H9 (cell line): ENCODE measurements at regions not wholly inside any gene's neighbourhood (a gene's known extent, or its start where the extent isn't known, plus 50 kb on each side); places are given as distances from the start of the nearest gene placed in this dataset.

Experiments used
- DNase-seq: peaks from one replicate; pipeline ENCODE4 v3.0.0-alpha.2; 2017
- H2AFZ ChIP-seq: one replicate; pipeline ENCODE4 v1.6.1; 2013; ENCODE audit warnings: mild to moderate bottlenecking, low read length, control low read depth, moderate library complexity
- H2AK5ac ChIP-seq: 2 replicates; pipeline ENCODE4 v1.6.1; 2013; ENCODE audit warnings: low read length, control low read depth, mixed read lengths; ENCODE audit not compliant: insufficient read length
- H2BK120ac ChIP-seq: one replicate; pipeline ENCODE4 v1.6.1; 2013; ENCODE audit warnings: low read depth, mild to moderate bottlenecking, low read length, control low read depth, inconsistent platforms; ENCODE audit not compliant: poor library complexity, severe bottlenecking
- H2BK12ac ChIP-seq: 2 replicates; pipeline ENCODE4 v1.6.1; 2013; ENCODE audit warnings: low read length, control low read depth, mixed read lengths, low read depth; ENCODE audit not compliant: insufficient read length
- H2BK15ac ChIP-seq: 2 replicates; pipeline ENCODE4 v1.6.1; 2013; ENCODE audit warnings: low read depth, low read length, control low read depth
- H2BK20ac ChIP-seq: one replicate; pipeline ENCODE4 v1.6.1; 2013; ENCODE audit warnings: low read depth, mild to moderate bottlenecking, low read length, control low read depth, inconsistent platforms; ENCODE audit not compliant: poor library complexity, severe bottlenecking
- H2BK5ac ChIP-seq: 2 replicates; pipeline ENCODE4 v1.6.1; 2013; ENCODE audit warnings: low read length, control low read depth, mixed read lengths; ENCODE audit not compliant: insufficient read length
- H3K14ac ChIP-seq: 2 replicates; pipeline ENCODE4 v1.6.1; 2013; ENCODE audit warnings: low read length, control low read depth; ENCODE audit not compliant: insufficient read depth
- H3K18ac ChIP-seq: 2 replicates; pipeline ENCODE4 v1.6.1; 2013; ENCODE audit warnings: low read depth, mild to moderate bottlenecking, mixed read lengths, low read length, control low read depth; ENCODE audit not compliant: insufficient read length
- H3K23ac ChIP-seq: 2 replicates; pipeline ENCODE4 v1.6.1; 2013; ENCODE audit warnings: low read length, control low read depth, mixed read lengths, low read depth; ENCODE audit not compliant: insufficient read length
- H3K23me2 ChIP-seq: 2 replicates; pipeline ENCODE4 v1.6.1; 2013; ENCODE audit warnings: low read depth, mild to moderate bottlenecking, mixed read lengths, low read length, control low read depth; ENCODE audit not compliant: insufficient read length, poor library complexity, severe bottlenecking
- H3K27ac ChIP-seq: 2 replicates; pipeline ENCODE4 v1.5.1; 2013; ENCODE audit warnings: low read length, control low read depth, mixed read lengths, low read depth; ENCODE audit not compliant: insufficient read length
- H3K27me3 ChIP-seq: 2 replicates; pipeline ENCODE4 v1.6.1; 2013; ENCODE audit warnings: low read length, control low read depth, inconsistent platforms; ENCODE audit not compliant: insufficient read depth
- H3K4ac ChIP-seq: 2 replicates; pipeline ENCODE4 v1.6.1; 2013; ENCODE audit warnings: low read depth, mild to moderate bottlenecking, control low read depth, inconsistent platforms, low read length, moderate library complexity
- H3K4me1 ChIP-seq: 2 replicates; pipeline ENCODE4 v1.6.1; 2013; ENCODE audit warnings: low read length, control low read depth, inconsistent platforms; ENCODE audit not compliant: insufficient read depth
- H3K4me2 ChIP-seq: 2 replicates; pipeline ENCODE4 v1.6.1; 2013; ENCODE audit warnings: low read length, control low read depth, mixed read lengths; ENCODE audit not compliant: insufficient read length, insufficient read depth
- H3K56ac ChIP-seq: 2 replicates; pipeline ENCODE4 v1.6.1; 2013; ENCODE audit warnings: low read depth, mild to moderate bottlenecking, mixed read lengths, low read length, control low read depth; ENCODE audit not compliant: insufficient read length
- H3K79me1 ChIP-seq: 2 replicates; pipeline ENCODE4 v1.6.1; 2013; ENCODE audit warnings: low read depth, mild to moderate bottlenecking, moderate library complexity, low read length, control low read depth, inconsistent platforms; ENCODE audit not compliant: insufficient read depth, poor library complexity, severe bottlenecking
- H3K79me2 ChIP-seq: 2 replicates; pipeline ENCODE4 v1.6.1; 2013; ENCODE audit warnings: low read length, control low read depth, inconsistent platforms; ENCODE audit not compliant: insufficient read depth
- H3K9ac ChIP-seq: 2 replicates; pipeline ENCODE4 v1.6.1; 2013; ENCODE audit warnings: low read length, control low read depth, mixed read lengths; ENCODE audit not compliant: insufficient read length; ENCODE audit errors: extremely low read depth
- H3K9me3 ChIP-seq: one replicate; pipeline ENCODE4 v1.6.1; 2013; ENCODE audit warnings: low read depth, low read length, inconsistent platforms; ENCODE audit not compliant: control insufficient read depth
- H3T11ph ChIP-seq: one replicate; pipeline ENCODE4 v1.6.1; 2013; ENCODE audit warnings: mild to moderate bottlenecking, low read length, control low read depth, inconsistent platforms
- H4K20me1 ChIP-seq: one replicate; pipeline ENCODE4 v1.6.1; 2013; ENCODE audit not compliant: control insufficient read depth, insufficient read length, insufficient read depth
- H4K5ac ChIP-seq: 2 replicates; pipeline ENCODE4 v1.6.1; 2013; ENCODE audit warnings: low read depth, mild to moderate bottlenecking, mixed read lengths, low read length, control low read depth; ENCODE audit not compliant: insufficient read length
- H4K8ac ChIP-seq: replicated peaks from 2 replicates; pipeline ENCODE4 v1.6.1; 2013; ENCODE audit warnings: low read length, control low read depth, mixed read lengths, low read depth; ENCODE audit not compliant: insufficient read length
- H4K91ac ChIP-seq: 2 replicates; pipeline ENCODE4 v1.6.1; 2013; ENCODE audit warnings: low read depth, mild to moderate bottlenecking, moderate library complexity, mixed read lengths, low read length, control low read depth; ENCODE audit not compliant: insufficient read length
- H3K27ac Mint-ChIP-seq, 3 experiments: 2 replicates in 2 of 3; 3 replicates in 1 of 3; pipeline ENCODE4 v1.8.0; 2020 to 2021; ENCODE audit warnings: mixed read lengths in 3 of 3, mild to moderate bottlenecking in 1 of 3, moderate library complexity in 1 of 3
- H3K27me3 Mint-ChIP-seq: 2 replicates; pipeline ENCODE4 v1.8.0; 2021; ENCODE audit warnings: low read depth, mild to moderate bottlenecking, moderate library complexity, mixed read lengths
- H3K36me3 Mint-ChIP-seq, 3 experiments: 2 replicates in 2 of 3; 3 replicates in 1 of 3; pipeline ENCODE4 v1.8.0; 2020 to 2021; ENCODE audit warnings: low read depth in 3 of 3, mixed read lengths in 3 of 3; ENCODE audit not compliant: insufficient read depth in 1 of 3
- H3K4me1 Mint-ChIP-seq, 2 experiments: 2 replicates each; pipeline ENCODE4 v1.8.0; 2020; ENCODE audit warnings: mixed read lengths in 2 of 2
- H3K4me3 Mint-ChIP-seq, 2 experiments: 2 replicates in 1 of 2; 3 replicates in 1 of 2; pipeline ENCODE4 v1.8.0; 2020 to 2021; ENCODE audit warnings: mild to moderate bottlenecking in 2 of 2, mixed read lengths in 2 of 2, moderate library complexity in 1 of 2
- H3K9me3 Mint-ChIP-seq, 2 experiments: 2 replicates in 1 of 2; 3 replicates in 1 of 2; pipeline ENCODE4 v1.8.0; 2020; ENCODE audit warnings: mild to moderate bottlenecking in 2 of 2, mixed read lengths in 2 of 2, moderate library complexity in 1 of 2
- CTCF ChIP-seq: fragments of 200-600 bp; sonication (generic); conservative IDR thresholded peaks from 3 replicates; pipeline ENCODE4 v1.8.0; 2021; ENCODE audit warnings: antibody characterized with exemption, mild to moderate bottlenecking
- WGBS: extraction: QIAGEN DNeasy Blood & Tissue Kit; methylation state at CpG from one replicate; pipeline ENCODE4 v1.1.7; 2013; ENCODE audit warnings: missing lambda C conversion rate, low lambda C conversion rate, mixed read lengths; ENCODE audit not compliant: insufficient read length; ENCODE audit errors: extremely low coverage; 5-methylcytosine and 5-hydroxymethylcytosine counted together

GRCh38 chr7:130917669-130918128 is 183.7 kb upstream of the KLF14 start:
- TF ChIP-seq CTCF: no peak
- no peaks in the 10 kb centered on the region for H3K9me3 ChIP-seq
- no peak overlapping the region for H2BK12ac ChIP-seq
- no peak overlapping the region for H3K4ac ChIP-seq
- H3K9me3 Mint-ChIP-seq: no peaks in the 10 kb centered on the region
- no peak overlapping the region for H3K14ac ChIP-seq
- no peak overlapping the region for H2BK20ac ChIP-seq
- H3K9ac ChIP-seq: no peak overlapping the region
- H3K18ac ChIP-seq: no peak overlapping the region
- H4K5ac ChIP-seq: no peak overlapping the region
- H3K56ac ChIP-seq: no peak overlapping the region
- H3K79me1 ChIP-seq: no peaks in the 10 kb centered on the region
- no peaks in the 10 kb centered on the region for H3K27me3 Mint-ChIP-seq
- no peak overlapping the region for H3K23ac ChIP-seq
- H4K8ac ChIP-seq: no peak overlapping the region
- peaks cover 14% of the 10 kb centered on the region; the same call in 1 of the 2 replicates for H3K4me1 ChIP-seq
- H2BK15ac ChIP-seq: no peak overlapping the region
- no peak overlapping the region for H3K4me2 ChIP-seq
- H2AK5ac ChIP-seq: no peak overlapping the region
- no peak overlapping the region for H2BK5ac ChIP-seq
- no peak for DNase-seq
- no peak overlapping the region for H3K27ac ChIP-seq
- H3K36me3 Mint-ChIP-seq: no peaks in the 10 kb centered on the region
- no peaks in the 10 kb centered on the region for H3K79me2 ChIP-seq
- no peak overlapping the region for H2AFZ ChIP-seq
- H3K4me1 Mint-ChIP-seq: peaks cover 55 to 59% of the 10 kb centered on the region in 2 experiments
- no peaks in the 10 kb centered on the region for H3K23me2 ChIP-seq
- no peak overlapping the region for H2BK120ac ChIP-seq
- no peaks in the 10 kb centered on the region for H4K20me1 ChIP-seq
- no peak overlapping the region for H3K4me3 Mint-ChIP-seq
- H3K27ac Mint-ChIP-seq: peak overlapping the region in 1 of 3 experiments; percentile 44; a peak in 2 of 7 replicates
- WGBS: no CpG with 5 or more reads among the region's 5 CpGs
- H4K91ac ChIP-seq: no peak overlapping the region
- H3T11ph ChIP-seq: no peak overlapping the region
- H3K27me3 ChIP-seq: no peaks in the 10 kb centered on the region
